Testis (tissue), 2 donors: ENCODE measurements at regions not wholly inside any gene's neighbourhood (a gene's known extent, or its start where the extent isn't known, plus 50 kb on each side); places are given as distances from the start of the nearest gene placed in this dataset.
"Not testable (repeated sequence)": the region's sequence is repeated elsewhere in the genome, so short reads cannot be mapped to it uniquely, and the experiment has no call there.

Experiments
- DNase-seq: peaks from one replicate; pipeline ENCODE4 v3.0.0-alpha.2; 2019
- H3K27ac ChIP-seq, 2 donors: fragments of 200-600 bp; sonication (generic); one replicate each; pipeline ENCODE4 v1.5.1; 2019
- H3K27me3 ChIP-seq: fragments of 200-600 bp; sonication (generic); one replicate; pipeline ENCODE4 v1.5.1; 2019
- H3K36me3 ChIP-seq: fragments of 200-600 bp; sonication (generic); one replicate; pipeline ENCODE4 v1.5.1; 2017; ENCODE audit warnings: low read depth; ENCODE audit errors: missing control alignments
- H3K4me1 ChIP-seq: fragments of 200-600 bp; sonication (generic); one replicate; pipeline ENCODE4 v1.5.1; 2019
- H3K4me3 ChIP-seq, 2 donors: fragments of 200-600 bp; sonication (generic); one replicate each; pipeline ENCODE4 v1.5.1; 2017 to 2019
- H3K9me3 ChIP-seq: fragments of 200-600 bp; sonication (generic); one replicate; pipeline ENCODE4 v1.5.1; 2017
- POLR2A ChIP-seq: fragments of 450-650 bp; IDR thresholded peaks from one replicate; pipeline ENCODE4 v1.6.1; 2017; ENCODE audit warnings: antibody characterized with exemption, mild to moderate bottlenecking, moderate library complexity
- WGBS, 2 donors: methylation state at CpG; one replicate each; pipeline ENCODE4 v1.1.5; 2018; 5-methylcytosine and 5-hydroxymethylcytosine counted together
- intact Hi-C: fragments of 100-400 bp; cut with DNase I; formaldehyde crosslinking; loops from one replicate; pipeline ENCODE4 v1.15.1; 2023; ENCODE audit warnings: low total_unique reads
- TF ChIP-seq, protein P1 (sequence below), 3 experiments: fragments of 450-650 bp in 2 of 3; fragments of 200-600 bp in 1 of 3; sonication (generic) in 1 of 3; IDR thresholded peaks; one replicate each; pipeline ENCODE4 v1.5.1; 2016 to 2019; ENCODE audit warnings: antibody characterized with exemption in 3 of 3, mild to moderate bottlenecking in 2 of 3, moderate library complexity in 1 of 3

DNA sequence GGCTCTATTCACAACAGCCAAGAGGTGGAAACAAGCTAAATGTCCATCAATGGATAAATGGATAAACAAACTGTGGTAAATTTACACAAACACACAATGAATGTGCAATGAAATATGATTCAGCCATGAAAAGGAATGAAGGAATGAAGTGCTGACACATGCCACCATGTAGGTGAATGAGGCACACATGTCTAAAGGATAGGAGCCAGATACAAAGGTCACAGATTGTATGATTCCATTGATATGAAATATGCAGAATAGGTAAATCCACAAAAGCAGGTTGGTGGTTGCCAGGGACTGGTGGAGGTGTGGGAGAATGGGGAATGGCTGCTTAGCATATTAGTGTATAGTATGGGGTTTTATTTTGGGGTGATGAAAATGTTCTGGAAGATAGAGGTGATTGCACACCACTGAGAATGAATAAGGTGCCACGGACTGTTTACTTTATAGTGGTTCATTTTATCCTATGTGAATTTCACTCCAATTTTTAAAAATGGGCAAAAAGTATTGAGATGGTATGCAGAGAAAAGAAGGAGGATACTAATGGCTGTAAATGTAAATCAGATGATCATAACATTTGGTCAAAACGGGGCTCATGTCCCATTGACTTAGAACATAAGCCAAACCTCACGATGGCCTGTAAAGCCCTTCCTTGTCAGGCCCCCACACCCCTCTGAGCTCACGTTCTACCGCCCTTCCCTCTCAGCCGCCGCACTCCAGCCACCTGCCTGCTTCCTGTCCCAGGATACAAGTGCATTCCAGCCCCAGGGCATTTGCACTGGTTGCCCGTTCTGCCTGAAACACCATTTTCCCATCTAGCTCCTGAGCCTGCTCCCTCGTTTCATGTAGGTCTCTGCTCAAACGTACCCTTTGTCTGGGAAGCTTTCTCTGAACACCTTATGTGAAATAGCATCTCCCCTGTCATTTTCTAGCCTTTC, 165.5 kb downstream of the DDX1 start:
- Histone ChIP-seq H3K9me3 (no peaks in the 10 kb centered on the region), H3K36me3 (no peaks in the 10 kb centered on the region), H3K27ac (no peak overlapping the region), H3K27me3 (no peaks in the 10 kb centered on the region), H3K4me3 (no peak overlapping the region), H3K4me1 (no peaks in the 10 kb centered on the region)
- intact Hi-C loops = no loop called here
- TF ChIP-seq POLR2A = no peak
- TF ChIP-seq, protein P1, sequence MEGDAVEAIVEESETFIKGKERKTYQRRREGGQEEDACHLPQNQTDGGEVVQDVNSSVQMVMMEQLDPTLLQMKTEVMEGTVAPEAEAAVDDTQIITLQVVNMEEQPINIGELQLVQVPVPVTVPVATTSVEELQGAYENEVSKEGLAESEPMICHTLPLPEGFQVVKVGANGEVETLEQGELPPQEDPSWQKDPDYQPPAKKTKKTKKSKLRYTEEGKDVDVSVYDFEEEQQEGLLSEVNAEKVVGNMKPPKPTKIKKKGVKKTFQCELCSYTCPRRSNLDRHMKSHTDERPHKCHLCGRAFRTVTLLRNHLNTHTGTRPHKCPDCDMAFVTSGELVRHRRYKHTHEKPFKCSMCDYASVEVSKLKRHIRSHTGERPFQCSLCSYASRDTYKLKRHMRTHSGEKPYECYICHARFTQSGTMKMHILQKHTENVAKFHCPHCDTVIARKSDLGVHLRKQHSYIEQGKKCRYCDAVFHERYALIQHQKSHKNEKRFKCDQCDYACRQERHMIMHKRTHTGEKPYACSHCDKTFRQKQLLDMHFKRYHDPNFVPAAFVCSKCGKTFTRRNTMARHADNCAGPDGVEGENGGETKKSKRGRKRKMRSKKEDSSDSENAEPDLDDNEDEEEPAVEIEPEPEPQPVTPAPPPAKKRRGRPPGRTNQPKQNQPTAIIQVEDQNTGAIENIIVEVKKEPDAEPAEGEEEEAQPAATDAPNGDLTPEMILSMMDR (IDR thresholded peaks at IDR 0.05) = no peak
- DNase-seq = no peak
- WGBS, 2 donors = 88 to 91% methylated on average over 10 of the region's 10 CpGs

DNA sequence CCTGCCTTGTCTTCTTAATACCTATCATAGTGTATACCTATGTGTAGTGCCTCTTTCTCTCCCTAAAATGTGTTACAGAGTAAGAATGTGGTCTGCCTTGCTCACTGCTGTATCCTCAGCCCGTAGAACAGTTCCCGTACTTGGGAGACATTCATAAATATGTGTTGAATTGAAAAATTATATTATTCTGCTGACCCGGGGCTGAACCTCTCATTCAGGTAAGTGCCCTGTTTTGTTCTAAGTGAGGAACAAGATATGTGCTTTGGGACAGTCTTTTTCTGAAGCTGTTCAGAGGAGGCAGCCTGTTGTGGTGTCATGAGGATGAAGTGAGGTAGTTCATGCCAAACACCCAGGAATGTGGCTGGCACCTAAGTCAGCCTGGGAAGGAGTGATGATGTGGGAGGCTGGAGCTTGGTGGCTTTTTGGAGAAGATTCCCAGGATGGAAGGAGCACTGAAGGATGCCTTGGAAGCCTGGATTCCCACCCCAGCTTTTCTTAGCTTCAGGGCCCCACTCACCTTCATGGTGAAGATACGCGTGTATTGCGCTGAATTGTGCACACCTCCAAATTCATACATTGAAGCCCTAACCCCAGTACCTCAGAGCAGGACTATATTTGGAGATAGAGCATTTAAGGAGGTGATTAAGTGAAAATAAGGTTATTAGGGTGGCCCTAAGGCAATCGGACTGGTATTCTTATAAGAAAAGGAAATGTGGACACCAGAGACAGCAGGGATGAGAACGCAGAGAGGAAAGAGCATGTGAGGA, 166.3 kb downstream of the DDX1 start:
- TF ChIP-seq, protein P1 (IDR thresholded peaks at IDR 0.05) = no peak
- TF ChIP-seq POLR2A = no peak
- no peaks in the 10 kb centered on the region for H3K36me3 ChIP-seq
- H3K4me3 ChIP-seq = no peak overlapping the region
- intact Hi-C loops = no loop called here
- H3K27me3 ChIP-seq = no peaks in the 10 kb centered on the region
- H3K4me1 ChIP-seq = no peaks in the 10 kb centered on the region
- no peak for DNase-seq
- 95 to 97% methylated on average over 8 of the region's 8 CpGs for WGBS, 2 donors
- H3K9me3 ChIP-seq = no peaks in the 10 kb centered on the region
- no peak overlapping the region for H3K27ac ChIP-seq

DNA sequence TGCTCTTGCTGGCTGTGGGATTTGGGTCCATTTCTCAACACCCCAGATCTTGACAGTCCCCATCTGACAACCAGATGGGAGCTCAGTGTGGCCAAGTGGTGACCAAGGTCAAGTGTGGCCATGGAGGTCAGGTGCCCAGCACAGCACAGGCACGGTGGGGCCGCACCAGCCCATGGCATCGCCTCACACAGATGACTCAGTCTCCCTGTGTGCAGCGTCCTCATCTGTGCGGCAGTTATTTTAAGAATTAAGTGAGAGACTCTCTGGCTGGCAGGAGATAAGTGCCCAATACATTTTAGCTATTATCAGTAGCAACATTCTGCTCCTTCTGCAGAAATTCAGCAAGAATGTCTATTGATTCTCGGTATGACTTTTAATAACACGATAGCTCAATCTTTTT, 167.2 kb downstream of the DDX1 start:
- H3K27me3 ChIP-seq = no peaks in the 10 kb centered on the region
- TF ChIP-seq, protein P1 (IDR thresholded peaks at IDR 0.05) = no peak
- TF ChIP-seq POLR2A = no peak
- H3K36me3 ChIP-seq = no peaks in the 10 kb centered on the region
- DNase-seq = no peak
- no peak overlapping the region for H3K4me3 ChIP-seq
- intact Hi-C loops = no loop called here
- H3K4me1 ChIP-seq = no peaks in the 10 kb centered on the region
- H3K9me3 ChIP-seq = no peaks in the 10 kb centered on the region
- WGBS, 2 donors = 88% methylated on average over 6 to 7 of the region's 7 CpGs
- H3K27ac ChIP-seq = no peak overlapping the region

DNA sequence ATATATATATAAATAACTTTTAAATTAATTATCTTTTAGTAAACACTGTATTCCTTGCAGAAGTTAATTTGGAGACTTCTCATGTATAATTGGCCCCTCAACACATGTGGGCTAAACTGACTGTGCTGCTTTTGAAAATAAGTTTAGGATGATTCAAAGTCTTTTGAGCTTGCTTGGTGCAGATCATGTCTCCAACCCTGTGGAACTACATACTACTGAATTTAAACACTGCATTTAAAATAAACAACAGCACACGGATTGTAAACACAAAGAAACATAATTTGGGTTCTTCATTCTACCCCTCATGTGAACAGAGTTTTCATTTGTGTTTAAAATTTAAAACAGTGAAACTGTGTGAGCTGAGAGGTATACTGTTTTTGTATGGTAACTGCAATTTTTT, 167.7 kb downstream of the DDX1 start:
- TF ChIP-seq, protein P1 (IDR thresholded peaks at IDR 0.05) = no peak
- TF ChIP-seq POLR2A = no peak
- Histone ChIP-seq H3K27ac (no peak overlapping the region), H3K27me3 (no peaks in the 10 kb centered on the region), H3K9me3 (no peaks in the 10 kb centered on the region), H3K4me1 (no peaks in the 10 kb centered on the region), H3K4me3 (no peak overlapping the region), H3K36me3 (no peaks in the 10 kb centered on the region)
- intact Hi-C loops = no loop called here
- WGBS, 2 donors = 88 to 98% methylated on average over 1 of the region's 1 CpG
- DNase-seq = no peak

GRCh38 chr2:15759791-15760190, 168.1 kb downstream of the DDX1 start:
- H3K36me3 ChIP-seq, H3K4me1 ChIP-seq, DNase-seq, H3K9me3 ChIP-seq, H3K27me3 ChIP-seq, intact Hi-C loops, H3K4me3 ChIP-seq, H3K27ac ChIP-seq: not testable (repeated sequence)
- WGBS, 2 donors = 53 to 94% methylated on average over 4 of the region's 4 CpGs
